Fibroblast of lung (primary cell): ENCODE measurements at regions not wholly inside any gene's neighbourhood (a gene's known extent, or its start where the extent isn't known, plus 50 kb on each side); places are given as distances from the start of the nearest gene placed in this dataset.

Source experiments
- DNase-seq, 2 donors: peaks; one replicate each; pipeline versions ENCODE4 v3.0.0 to v3.0.0-alpha.2; 2010; ENCODE audit warnings: low read depth in 2 of 2
- H2AFZ ChIP-seq: 2 replicates; pipeline ENCODE4 v1.5.1; 2012; ENCODE audit warnings: low read length, control low read depth, inconsistent platforms
- H3K27ac ChIP-seq: 2 replicates; pipeline ENCODE4 v1.5.1; 2011; ENCODE audit warnings: low read length, control low read depth; ENCODE audit not compliant: insufficient read depth
- H3K27me3 ChIP-seq: 2 replicates; pipeline ENCODE4 v1.5.1; 2011; ENCODE audit warnings: mild to moderate bottlenecking, low read length; ENCODE audit not compliant: control insufficient read depth, insufficient read depth
- H3K36me3 ChIP-seq: 2 replicates; pipeline ENCODE4 v1.5.1; 2011; ENCODE audit warnings: low read length; ENCODE audit not compliant: control insufficient read depth, insufficient read depth
- H3K4me1 ChIP-seq: 2 replicates; pipeline ENCODE4 v1.5.1; 2011; ENCODE audit warnings: low read length; ENCODE audit not compliant: control insufficient read depth, insufficient read depth; ENCODE audit errors: extremely low read depth
- H3K4me2 ChIP-seq: 2 replicates; pipeline ENCODE4 v1.5.1; 2011; ENCODE audit warnings: low read length, control low read depth; ENCODE audit not compliant: insufficient read depth; ENCODE audit errors: extremely low read depth
- H3K4me3 ChIP-seq, 4 experiments: fragments of 200-600 bp in 1 of 4; sonication (generic) in 1 of 4; replicated peaks in 1 of 4; 2 replicates each; pipeline ENCODE4 v1.5.1; 2011 to 2016; ENCODE audit warnings: low read length in 4 of 4, low read depth in 3 of 4, mild to moderate bottlenecking in 3 of 4, control low read depth in 2 of 4, inconsistent platforms in 1 of 4, mixed read lengths in 1 of 4; ENCODE audit not compliant: insufficient read depth in 1 of 4; ENCODE audit errors: control extremely low read depth in 1 of 4
- H3K79me2 ChIP-seq: 2 replicates; pipeline ENCODE4 v1.5.1; 2012; ENCODE audit warnings: mild to moderate bottlenecking, low read length, inconsistent platforms; ENCODE audit not compliant: control insufficient read depth, insufficient read depth
- H3K9ac ChIP-seq: 2 replicates; pipeline ENCODE4 v1.5.1; 2011; ENCODE audit warnings: mild to moderate bottlenecking, low read length, control low read depth; ENCODE audit not compliant: insufficient read depth
- H3K9me3 ChIP-seq: 2 replicates; pipeline ENCODE4 v1.5.1; 2012; ENCODE audit warnings: low read depth, low read length; ENCODE audit not compliant: control insufficient read depth, insufficient read depth
- H4K20me1 ChIP-seq: 2 replicates; pipeline ENCODE4 v1.5.1; 2011; ENCODE audit warnings: low read length; ENCODE audit not compliant: control insufficient read depth, insufficient read depth; ENCODE audit errors: extremely low read depth
- CTCF ChIP-seq, 2 donors: IDR thresholded peaks in 1 of 2; conservative IDR thresholded peaks in 1 of 2; 1 replicate in 1 of 2; 2 replicates in 1 of 2; pipeline ENCODE4 v1.5.1; 2011 to 2012; ENCODE audit warnings: low read length in 2 of 2, control low read depth in 1 of 2, inconsistent platforms in 1 of 2, low read depth in 1 of 2, mild to moderate bottlenecking in 1 of 2
- EZH2 ChIP-seq: IDR thresholded peaks from 2 replicates; pipeline ENCODE4 v1.5.1; 2012; ENCODE audit warnings: low read length, control low read depth, mild to moderate bottlenecking; ENCODE audit errors: missing control alignments

- Histone ChIP-seq H3K9me3 (no peaks in the 10 kb centered on the region), H3K4me1 (no peaks in the 10 kb centered on the region), H3K9ac (no peak overlapping the region)
These were observed 49.9 kb upstream of the ITPKB start for GRCh38 chr1:226788965-226789364.

More at GRCh38 chr1:226788965-226789364, 49.9 kb upstream of the ITPKB start:
- TF ChIP-seq EZH2 (no peak), CTCF (conservative IDR thresholded peaks at IDR 0.05 in 1 of 2, IDR thresholded peaks at IDR 0.05 in 1 of 2; ENCODE audit: low read depth in 1 of 2, low read length in 2 of 2) (no peak)
- H3K4me2 ChIP-seq, result no peak overlapping the region
- no peak overlapping the region for H3K4me3 ChIP-seq
- peaks cover 5% of the 10 kb centered on the region for H3K27me3 ChIP-seq
- no peak for DNase-seq
- no peak overlapping the region for H3K27ac ChIP-seq
- H2AFZ ChIP-seq, result no peak overlapping the region
- no peaks in the 10 kb centered on the region for H4K20me1 ChIP-seq
- H3K36me3 ChIP-seq, result no peaks in the 10 kb centered on the region
- no peaks in the 10 kb centered on the region for H3K79me2 ChIP-seq
